Thyroid gland (tissue), 4 donors: ENCODE measurements at regions not wholly inside any gene's neighbourhood (a gene's known extent, or its start where the extent isn't known, plus 50 kb on each side); places are given as distances from the start of the nearest gene placed in this dataset.

Experiments used
- POLR2A ChIP-seq, 2 donors: fragments of 450-650 bp; IDR thresholded peaks; one replicate each; pipeline ENCODE4 v1.6.1; 2017; ENCODE audit warnings: antibody characterized with exemption in 2 of 2, mild to moderate bottlenecking in 2 of 2, moderate library complexity in 1 of 2
- TF ChIP-seq, protein P1 (sequence below), 6 experiments: fragments of 200-600 bp in 3 of 6; fragments of 450-650 bp in 3 of 6; sonication (generic) in 3 of 6; IDR thresholded peaks; one replicate each; pipeline ENCODE4 v1.5.1; 2016 to 2019; ENCODE audit warnings: antibody characterized with exemption in 6 of 6, mild to moderate bottlenecking in 2 of 6, inconsistent platforms in 1 of 6, moderate library complexity in 1 of 6

DNA sequence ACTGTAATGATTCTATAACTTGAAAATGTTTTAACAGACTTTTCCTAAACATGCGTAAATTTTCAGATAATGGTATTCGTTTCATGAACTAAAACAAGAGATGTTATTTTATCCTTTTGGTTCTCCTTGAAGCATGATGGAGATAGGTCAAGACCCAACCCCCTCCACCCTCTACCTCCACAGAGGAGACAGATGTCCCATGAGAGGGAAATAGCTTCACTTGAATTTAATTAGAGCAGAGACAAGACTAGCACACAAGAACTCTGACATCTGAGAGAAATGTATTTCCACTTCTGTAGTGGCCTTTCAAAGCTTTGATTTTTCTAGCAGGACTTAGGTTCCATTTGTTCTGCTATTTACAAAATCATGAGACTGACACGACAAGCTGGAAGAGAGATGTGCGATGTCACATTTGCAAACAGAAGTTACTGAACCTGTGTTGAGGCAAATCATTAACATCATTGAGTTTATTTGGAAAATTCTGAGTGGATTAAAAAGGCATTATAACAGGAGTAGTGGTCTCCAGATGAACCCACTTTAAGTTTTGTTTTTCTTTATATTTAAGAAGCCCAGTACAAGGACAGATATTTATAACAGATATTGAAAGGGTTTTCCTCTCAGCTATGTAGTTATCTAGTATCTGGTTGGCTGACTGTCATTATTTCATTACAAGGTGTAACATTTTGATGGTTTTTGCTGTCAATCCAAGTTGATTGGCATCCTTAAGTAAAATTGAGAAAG, 276.2 kb downstream of the ASXL3 start:
- TF ChIP-seq, protein P1, sequence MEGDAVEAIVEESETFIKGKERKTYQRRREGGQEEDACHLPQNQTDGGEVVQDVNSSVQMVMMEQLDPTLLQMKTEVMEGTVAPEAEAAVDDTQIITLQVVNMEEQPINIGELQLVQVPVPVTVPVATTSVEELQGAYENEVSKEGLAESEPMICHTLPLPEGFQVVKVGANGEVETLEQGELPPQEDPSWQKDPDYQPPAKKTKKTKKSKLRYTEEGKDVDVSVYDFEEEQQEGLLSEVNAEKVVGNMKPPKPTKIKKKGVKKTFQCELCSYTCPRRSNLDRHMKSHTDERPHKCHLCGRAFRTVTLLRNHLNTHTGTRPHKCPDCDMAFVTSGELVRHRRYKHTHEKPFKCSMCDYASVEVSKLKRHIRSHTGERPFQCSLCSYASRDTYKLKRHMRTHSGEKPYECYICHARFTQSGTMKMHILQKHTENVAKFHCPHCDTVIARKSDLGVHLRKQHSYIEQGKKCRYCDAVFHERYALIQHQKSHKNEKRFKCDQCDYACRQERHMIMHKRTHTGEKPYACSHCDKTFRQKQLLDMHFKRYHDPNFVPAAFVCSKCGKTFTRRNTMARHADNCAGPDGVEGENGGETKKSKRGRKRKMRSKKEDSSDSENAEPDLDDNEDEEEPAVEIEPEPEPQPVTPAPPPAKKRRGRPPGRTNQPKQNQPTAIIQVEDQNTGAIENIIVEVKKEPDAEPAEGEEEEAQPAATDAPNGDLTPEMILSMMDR (IDR thresholded peaks at IDR 0.05): no peak
- TF ChIP-seq POLR2A (IDR thresholded peaks at IDR 0.05): no peak
